CD4-positive, alpha-beta T cell treated with Interferon alpha-2 for 1 hour (primary cell): ENCODE measurements at regions not wholly inside any gene's neighbourhood (a gene's known extent, or its start where the extent isn't known, plus 50 kb on each side); places are given as distances from the start of the nearest gene placed in this dataset.
"Not testable (repeated sequence)": the region's sequence is repeated elsewhere in the genome, so short reads cannot be mapped to it uniquely, and the experiment has no call there.

Experiments
- DNase-seq, 2 donors: peaks; one replicate each; pipeline ENCODE4 v3.0.0-alpha.2; 2020 to 2022

GRCh38 chr12:107375231-107375630, 281.9 kb upstream of the CRY1 start:
- no peak for DNase-seq

DNA sequence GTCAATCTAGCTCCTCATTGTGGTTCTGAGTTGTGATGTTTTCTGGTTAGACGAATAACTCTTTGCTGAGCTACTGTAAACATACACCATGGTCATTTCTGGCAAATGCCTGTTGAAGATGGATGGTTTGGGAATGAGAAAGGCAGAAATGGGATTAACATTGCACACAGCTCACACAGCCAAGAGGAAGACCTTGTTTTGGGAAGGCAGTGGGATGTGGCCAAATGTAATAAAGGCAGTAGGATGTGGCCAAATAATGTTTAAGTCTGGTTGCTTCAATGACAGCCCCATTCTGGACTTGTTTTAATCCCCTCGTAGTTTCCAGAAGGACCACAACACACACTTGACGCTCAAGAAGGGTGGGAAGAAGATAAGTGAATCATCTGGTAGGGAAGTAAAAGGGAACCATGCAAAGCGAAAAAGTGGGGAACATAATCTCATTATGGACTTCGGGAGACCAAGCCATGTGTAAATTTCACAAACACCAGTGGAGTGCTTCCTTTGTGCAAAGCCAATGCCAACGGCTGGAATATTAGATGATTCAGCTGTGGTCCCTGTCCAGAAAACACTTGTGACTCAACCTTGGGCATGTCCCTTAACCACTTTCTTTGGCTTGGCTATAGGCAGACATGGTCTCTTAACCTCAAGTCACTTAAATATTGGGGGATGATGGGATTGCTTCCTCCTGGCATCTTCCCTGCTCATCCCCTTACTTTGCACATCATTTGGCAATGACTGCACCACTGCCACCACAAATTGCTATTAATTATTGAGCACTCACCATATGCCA, 284.4 kb upstream of the CRY1 start:
- no peak for DNase-seq

GRCh38 chr12:107378609-107379008, 285.3 kb upstream of the CRY1 start:
- DNase-seq: no peak

DNA sequence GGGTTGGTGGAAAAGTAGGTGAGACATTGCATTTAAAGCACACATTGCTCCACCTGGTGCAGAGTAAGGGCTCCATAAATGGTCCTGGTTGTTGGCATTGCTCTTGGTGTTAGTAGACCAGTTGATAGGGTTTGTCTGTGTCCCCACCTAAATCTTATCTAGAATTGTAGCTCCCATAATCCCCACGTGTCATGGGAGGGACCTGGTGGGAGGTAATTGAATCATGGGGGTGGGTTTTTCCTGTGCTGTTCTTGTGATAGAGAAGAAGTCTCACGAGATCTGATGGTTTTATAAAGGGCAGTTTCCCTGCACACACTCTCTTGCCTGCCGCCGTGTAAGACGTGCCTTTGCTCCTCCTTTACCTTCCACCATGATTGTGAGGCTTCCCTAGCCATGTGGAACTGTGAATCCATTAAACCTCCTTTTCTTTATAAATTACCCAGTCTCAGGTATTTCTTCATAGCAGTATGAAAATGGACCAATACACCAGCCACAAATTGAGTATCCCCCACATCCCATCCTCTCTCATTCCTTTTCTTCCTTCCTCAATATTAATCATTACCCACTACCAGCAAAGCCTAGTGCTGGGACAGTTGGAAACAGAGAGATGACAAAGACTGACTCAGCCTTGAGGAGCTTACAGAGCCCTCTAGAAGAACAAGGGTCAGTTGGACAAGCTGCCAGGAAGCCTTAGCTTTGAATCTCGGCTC, 285.9 kb upstream of the CRY1 start:
- DNase-seq: not testable (repeated sequence)

DNA sequence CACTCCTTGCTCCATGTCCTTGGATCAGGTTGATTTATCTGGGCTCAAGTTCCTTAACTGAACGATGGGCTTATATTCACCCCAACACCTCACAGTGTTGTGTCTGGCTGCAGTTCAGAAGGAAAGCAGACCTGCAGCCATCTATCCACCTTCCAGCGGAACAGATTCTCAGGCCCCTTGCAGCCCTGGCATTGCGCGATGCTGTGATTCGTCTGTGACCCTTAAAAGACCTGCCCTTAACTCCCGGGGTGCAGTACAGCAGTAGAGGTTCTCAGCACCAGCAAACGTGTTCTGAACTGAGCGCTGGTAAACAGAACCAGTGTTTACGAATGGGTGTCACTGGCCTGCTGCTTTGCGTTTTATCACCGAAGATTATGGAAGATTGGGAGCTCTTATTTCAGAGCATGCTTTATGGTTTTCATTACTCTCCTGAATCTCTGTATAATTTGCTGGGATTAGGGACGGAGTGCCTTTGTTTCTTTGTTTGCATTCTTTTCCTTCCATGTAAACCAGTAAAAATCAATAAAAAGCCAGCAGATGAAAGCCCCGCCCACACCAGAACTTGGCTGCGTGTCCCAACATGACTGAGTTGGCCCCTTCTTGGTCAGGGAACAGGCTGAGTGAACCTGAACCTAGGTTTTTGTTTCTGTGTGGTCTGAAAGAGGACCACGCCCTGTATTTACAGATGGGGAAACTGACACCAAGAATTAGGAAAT, 286.7 kb upstream of the CRY1 start:
- no peak for DNase-seq

GRCh38 chr12:107384645-107385044, 291.3 kb upstream of the CRY1 start:
- DNase-seq: no peak

DNA sequence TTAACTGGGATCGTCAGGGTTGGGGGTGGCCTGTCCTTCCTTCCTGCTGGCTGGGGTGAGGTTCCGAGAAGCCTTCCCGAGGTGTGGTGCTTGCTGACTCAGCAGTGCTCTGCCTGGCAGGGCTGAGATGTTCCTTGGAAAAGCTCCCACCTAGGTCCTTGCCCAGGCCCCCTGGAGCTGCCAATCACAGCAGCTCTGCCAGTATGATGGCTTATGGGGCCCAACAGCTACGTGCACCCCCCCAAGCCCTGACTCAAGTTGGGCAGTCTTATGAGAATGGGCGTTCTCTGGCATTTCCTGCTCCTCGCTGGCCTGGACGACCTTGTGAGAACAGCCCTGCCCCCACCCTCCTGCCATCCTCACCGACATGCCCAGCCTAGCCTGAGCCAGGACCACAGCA, 292.2 kb upstream of the CRY1 start:
- no peak for DNase-seq

DNA sequence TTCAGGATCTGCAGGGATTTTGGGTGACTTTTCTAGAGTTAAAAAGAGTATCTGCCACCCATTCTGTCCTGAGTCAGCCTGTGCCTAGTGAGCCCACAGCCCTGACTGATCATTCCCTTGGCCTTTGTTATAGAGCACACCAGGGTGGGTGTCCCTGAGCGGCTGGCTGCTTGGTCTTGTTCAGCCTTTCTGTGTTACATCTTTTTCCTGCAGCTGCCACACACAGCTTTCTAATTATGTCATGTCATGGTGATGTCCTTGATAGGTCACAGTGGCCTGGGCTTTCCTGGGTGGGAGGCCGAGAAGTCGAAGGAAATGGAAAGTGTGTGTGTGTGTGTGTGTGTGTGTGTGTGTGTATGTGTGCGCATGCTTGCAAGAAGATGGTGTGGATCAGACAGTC, 293.2 kb upstream of the CRY1 start:
- no peak for DNase-seq

DNA sequence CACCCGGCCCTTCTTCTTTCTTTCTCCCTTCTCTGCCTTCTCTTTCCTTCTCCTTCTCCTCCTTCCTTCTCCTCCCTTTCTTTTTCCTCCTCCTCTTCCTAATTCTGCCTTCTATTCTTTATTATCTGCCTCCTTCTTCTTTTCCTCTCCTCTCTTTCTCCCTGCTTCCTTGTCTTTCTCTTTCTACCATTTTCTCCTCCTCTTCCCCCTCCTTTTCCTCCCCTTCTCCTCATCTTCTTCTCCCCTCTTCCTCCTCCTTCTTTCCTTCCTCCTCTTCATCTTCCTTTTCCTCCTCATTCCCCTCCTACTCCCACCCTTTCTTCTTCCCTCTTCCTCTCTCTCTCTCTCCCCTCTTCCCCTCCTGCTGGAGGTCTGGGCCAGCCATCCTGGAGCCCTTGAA, 294.9 kb upstream of the CRY1 start:
- no peak for DNase-seq

GRCh38 chr12:107390414-107390813, 295.2 kb upstream of the PWP1 start:
- DNase-seq: no peak

DNA sequence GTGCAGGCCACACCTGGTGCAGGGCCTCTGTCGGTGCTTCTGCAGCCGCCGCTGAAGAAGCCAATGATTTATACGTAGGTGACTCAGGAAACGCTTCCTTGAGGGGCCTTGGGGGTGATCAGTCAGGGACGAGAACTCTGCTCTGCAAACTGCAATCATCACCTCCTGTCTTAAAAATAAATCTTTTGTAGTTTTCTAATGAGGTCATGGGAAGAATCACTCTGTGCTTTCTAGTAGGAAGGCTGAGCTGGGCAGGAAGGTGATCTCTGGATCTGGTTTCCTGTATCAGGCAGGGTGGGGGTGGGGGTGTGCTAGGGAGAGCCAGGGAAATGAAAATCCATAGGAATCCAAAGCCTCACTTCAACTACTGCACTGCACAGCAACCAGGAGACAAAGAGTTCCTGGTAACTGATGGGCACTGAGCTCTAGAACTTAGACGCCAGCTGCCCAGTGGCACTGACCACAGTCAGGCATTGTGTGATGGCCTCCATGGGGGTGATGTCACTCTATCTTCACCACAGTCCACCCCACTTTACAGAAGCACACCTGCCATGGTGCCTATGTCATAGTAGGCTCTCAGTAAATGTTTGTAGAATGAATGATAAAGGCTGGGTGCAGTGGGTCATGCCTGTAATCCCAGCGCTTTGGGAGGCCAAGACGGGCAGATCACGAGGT, 292.4 kb upstream of the PWP1 start:
- no peak for DNase-seq

DNA sequence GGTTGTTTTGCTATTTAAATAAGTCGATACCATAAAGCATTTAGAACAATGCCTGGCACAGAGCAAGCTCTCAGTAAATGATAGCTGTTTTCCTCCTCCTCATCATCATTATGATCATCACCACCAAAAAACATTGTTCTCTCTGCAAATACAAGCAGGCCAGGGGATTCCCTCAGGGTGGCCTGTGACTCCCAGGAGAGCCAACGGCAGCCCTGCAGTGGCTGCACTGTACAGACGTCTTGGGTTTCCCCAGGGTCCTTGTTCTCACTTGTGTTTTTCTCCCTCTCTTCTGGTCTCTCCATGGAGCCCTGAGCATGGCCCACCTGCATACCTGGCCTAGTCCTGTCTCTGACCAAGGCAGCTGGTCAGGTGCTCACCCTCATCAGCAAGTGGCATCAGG, 290.9 kb upstream of the PWP1 start:
- no peak for DNase-seq

GRCh38 chr12:107395817-107396216, 289.8 kb upstream of the PWP1 start:
- no peak for DNase-seq

DNA sequence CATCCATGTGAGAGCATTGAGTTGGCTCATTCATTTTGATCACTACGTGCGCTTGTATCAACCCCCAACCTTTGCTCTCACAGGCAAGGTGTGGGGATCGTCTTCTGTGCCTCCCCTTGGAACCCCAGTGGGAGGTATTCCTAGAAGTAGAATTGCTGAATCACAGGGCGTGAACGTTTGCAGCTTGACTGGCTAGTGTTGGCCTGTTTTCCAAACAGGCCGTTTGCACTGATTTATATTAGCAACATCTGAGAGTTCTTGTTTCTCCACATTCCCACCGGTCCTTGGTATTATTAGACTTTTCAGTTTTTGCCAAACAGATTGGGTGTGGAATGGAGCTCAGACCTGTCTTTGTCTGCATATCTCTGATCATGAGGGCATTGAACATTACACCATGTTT, 288.6 kb upstream of the PWP1 start:
- no peak for DNase-seq

- no peak for DNase-seq
These were observed 287.6 kb upstream of the PWP1 start for GRCh38 chr12:107397890-107398500.

GRCh38 chr12:107399046-107399445, 286.6 kb upstream of the PWP1 start:
- no peak for DNase-seq

DNA sequence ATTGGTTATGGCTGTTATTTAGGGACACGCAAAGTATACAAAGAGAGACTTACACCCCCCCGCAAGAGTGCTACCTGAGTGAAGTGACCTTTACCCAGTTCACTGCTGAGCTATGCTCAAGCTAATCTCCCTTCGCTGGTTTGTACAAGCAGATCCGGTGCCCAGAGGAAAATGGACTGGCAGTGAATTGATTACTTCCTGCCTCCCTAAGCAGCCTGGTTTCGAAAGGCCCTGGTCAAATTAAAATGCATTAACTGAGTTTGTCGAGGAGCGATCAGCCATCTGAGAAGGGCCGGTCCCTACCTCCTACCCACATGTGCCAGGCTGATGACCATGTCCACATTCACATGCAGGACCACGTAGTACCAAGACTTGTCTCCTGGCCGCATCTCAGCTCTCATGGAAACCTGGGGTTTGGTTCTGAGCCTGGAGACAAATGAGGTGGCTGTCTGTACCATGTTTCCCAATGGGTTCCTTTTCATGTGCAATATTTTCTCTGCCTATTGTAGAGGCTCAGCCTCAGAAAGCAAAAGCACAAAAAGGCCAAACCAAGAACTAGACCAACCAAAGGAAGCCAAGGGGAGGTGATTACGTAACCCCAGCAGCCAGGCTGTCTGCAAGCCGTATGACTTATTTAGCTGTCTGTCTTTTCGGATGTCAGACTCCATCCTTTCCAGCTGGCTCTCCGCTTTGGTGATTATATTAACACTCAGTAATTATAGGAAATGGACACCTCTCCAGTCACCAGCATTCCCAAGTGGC, 284.7 kb upstream of the PWP1 start:
- DNase-seq: peak in 1 of 2 donors; percentile 8

GRCh38 chr12:107402041-107403022, 283.3 kb upstream of the PWP1 start:
- DNase-seq: peak; percentile 65 to 74

GRCh38 chr12:107404981-107405380, 280.6 kb upstream of the PWP1 start:
- peak; percentile 8 to 46 for DNase-seq

GRCh38 chr12:107405436-107405835, 280.2 kb upstream of the PWP1 start:
- no peak for DNase-seq

- DNase-seq: no peak
These were observed 278.7 kb upstream of the PWP1 start for GRCh38 chr12:107406932-107407331.
